GF-D8 (cell line): ENCODE measurements at regions not wholly inside any gene's neighbourhood (a gene's known extent, or its start where the extent isn't known, plus 50 kb on each side); places are given as distances from the start of the nearest gene placed in this dataset.
"Not testable (repeated sequence)": the region's sequence is repeated elsewhere in the genome, so short reads cannot be mapped to it uniquely, and the experiment has no call there.

Experiments used
- DNase-seq: peaks from one replicate; lab custom pipeline; 2025; lab: John Stamatoyannopoulos, UW

DNA sequence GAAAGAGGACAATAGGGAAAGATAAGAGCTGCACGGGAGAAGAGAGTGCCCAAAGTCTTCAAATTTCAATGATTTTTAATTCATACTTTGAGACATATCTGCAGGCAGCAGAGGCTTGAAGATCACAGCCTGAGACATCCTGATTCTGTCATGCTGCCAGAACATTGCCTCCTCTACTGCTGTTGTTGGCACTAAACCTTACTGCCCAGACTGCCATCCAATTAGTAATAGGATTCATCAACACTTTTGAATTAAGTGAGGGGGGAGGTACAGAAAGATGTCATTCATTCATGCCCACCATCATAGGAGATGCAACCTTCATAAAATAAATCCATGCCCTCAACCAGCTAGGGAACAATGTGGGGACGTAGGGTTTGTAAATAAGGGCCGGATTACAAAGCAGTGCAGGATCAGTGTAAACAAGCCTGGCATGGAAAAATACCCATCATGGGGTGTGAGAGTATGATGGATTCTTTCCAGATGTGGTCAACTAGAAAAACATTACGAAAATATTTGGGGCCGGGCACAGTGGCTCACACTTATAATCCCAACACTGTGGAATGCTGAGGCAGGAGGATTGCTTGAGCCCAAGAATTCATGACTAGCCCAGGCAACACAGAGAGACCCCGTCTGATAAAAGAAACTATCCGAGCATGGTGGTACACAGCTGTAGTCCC, 122.1 kb upstream of the DAPK1 start:
- DNase-seq, result no peak

DNA sequence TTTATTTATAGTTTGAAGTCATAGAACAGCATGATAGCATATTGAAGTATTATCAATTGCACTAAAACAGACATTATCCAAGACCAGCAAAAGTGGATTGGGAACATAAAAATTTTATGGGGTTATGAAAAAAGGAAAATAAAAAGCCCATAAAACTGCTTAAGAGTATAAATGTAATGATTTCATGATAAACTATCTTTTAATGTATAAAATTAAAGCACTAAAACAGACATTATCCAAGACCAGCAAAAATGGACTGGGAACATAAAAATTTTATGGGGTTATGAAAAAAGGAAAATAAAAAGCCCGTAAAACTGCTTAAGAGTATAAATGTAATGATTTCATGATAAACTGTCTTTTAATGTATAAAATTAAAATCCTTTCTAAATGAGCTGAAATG, 119.0 kb upstream of the DAPK1 start:
- DNase-seq, result no peak

DNA sequence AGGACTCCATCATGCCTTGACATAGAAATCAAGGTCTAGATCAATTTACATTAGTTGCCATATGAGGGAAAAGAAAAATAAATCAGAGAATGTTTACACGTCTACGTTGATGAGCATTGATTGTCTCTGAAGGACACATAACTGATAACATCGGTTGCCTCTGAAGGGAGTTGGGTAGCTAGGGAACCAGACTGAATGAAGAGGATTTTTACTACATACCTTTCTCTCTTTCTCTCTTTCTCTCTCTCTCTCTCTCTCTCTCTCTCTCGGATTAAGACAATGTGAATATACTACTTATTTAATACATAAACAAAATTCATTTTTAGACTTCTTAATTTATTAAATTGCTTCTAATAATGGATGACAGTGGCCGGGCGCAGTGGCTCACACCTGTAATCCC, 118.4 kb upstream of the DAPK1 start:
- DNase-seq, result no peak

DNA sequence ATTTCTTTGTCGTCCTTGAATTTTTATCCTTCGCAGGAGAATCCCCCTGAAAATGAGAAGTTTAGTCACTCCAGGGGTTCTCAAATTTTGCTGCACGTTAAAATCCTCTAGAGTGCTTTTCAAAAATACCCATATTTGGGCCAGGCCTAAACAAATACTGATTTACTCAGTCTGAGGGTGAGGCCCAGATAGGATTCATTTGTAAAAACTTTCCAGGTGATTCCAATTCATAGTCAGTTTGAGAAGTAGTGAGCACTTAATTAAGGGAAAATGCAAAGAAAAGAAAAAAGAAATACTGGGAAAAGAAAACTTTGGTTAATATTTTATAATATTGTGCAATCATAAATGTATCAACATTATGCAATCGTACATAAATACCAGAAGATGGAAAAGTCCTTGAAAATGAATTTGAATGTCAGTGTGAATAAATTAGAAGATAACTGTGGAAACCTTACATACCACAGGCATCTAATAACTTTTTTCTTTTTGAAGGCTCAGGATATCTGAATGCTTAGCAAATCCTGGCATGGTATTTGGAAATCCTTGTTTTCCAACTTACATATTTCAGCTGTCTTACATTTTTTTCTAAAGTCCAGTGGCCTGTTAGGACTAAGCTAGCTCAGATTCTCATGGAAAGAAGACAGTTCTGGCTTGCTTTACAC, 116.5 kb upstream of the DAPK1 start:
- no peak for DNase-seq

DNA sequence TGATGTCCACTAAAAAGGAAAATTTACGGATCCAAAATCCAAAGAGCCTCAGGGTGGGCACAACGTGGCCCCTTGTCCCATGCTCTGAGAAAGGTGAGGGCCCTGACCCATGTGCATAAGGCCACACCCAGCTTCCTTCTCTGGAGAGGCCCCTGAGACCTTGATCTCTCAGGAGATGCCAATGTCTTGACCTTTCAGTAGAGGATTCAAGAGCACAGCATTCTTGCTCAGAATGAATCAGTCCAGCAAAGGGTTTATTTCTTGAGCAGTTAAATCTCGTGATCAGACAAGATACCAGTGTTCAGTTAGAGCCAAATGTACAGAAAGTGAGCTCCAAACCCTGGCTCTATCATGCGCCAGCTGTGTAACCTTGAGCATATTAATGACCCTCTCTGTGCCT, 115.9 kb upstream of the DAPK1 start:
- DNase-seq, result no peak

DNA sequence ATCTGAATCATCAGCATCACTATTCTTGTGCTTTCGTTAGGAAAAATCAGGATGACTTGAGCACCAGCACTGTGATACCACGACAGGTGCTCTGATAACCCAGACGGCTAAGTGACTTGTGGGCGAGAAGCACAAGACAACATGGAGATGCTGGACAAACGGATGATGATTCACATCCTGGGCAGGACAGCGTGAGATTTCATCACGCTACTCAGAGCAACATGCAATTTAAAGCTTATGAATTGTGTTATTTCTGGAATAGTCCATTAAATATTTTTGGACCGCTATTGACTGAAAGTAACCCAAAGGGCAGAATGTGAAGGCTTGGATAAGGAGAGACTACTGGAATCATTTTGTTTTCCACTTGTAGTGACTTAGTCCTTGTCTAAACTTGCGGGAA, 114.8 kb upstream of the DAPK1 start:
- DNase-seq, result no peak

DNA sequence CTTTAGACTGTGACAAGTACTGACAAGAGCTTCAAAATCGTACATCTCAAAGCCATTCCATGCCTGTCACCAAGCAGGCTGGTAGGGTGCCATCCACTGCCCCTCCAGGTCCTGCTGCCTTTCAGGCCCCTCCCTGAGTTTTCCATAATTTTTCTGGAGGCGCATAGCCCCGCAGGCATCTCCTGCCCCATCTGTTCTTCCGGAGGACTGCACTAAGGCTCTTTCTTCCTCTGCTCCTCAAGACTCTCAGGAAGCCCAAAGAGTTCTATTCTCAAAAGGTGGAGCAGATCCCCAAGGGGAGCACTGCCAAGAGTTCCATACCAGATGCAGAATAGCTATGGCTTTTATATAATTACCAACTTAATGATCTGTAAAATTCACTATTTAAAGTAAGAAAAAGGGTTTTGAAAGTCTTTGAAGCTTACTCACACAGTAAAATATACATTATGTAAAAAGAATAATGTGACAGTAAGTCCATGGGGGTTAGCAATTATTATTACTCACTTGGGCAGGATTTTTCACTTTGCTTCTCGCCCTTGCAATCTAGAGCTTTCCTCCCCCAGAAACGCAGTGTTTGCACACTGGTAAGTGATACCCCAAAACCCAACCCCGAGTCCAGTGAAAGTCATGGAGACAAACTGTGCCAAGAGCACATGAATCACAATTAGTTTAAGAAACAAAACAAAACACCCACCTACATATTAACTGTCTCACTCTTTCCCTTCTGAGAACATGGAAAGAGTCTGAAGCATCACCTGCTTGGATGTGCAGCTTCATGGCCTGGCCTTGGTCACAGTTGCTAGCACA, 114.1 kb upstream of the DAPK1 start:
- no peak for DNase-seq

DNA sequence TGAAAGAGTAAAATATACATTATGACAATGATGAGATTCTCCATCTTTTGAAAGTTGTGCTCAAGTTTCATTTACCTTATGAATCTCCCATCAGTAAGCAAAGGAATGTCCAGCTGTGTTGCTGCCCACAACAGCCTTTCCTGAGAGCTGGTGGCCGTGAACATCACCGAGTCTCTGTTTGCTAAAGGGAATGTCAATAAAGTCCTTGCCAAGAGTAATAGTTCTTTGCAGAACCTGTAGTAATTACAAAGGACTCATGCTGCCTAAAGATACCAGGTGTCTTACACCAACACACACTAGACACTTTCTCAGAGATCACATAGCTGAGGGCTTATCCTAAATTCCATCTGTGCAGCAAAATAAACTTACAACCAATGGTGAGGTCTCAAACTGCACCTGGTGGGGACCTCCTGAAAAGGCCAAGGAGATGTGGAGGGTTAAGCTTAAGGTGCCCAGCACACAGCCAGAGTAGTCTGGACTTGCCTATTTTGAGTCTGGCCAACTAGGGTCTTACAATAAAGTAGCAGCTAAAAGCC, 111.1 kb upstream of the DAPK1 start:
- DNase-seq, result no peak

DNA sequence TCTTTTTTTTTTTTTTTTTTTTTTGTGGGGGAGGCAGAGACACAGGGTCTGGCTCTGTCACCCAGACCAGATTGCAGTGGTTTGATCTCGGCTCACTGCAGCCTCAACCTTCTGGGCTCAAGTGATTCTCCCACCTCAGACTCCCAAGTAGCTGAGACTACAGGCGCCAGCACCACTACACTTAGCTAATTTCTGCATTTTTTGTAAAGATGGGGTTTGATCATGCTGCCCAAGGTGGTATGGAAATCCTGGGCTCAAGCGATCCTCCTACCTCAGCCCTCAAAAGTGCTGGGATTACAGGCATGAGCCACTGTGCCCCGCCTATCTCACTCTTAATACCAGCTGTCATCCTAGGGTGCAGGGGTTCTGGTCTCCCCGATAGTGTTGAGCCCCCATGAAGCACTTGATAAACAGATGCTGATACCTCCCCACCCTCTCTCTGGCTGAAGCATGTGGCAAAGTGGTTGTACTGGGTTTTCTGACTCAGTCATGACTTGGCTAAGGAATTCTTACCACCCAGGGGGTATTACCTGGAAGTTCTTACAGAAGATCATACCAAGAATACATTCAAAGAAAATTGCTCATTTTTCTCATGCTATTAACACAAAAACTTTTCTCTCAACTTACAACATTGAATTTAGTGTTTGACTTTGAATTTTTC, 110.2 kb upstream of the DAPK1 start:
- DNase-seq, result no peak

DNA sequence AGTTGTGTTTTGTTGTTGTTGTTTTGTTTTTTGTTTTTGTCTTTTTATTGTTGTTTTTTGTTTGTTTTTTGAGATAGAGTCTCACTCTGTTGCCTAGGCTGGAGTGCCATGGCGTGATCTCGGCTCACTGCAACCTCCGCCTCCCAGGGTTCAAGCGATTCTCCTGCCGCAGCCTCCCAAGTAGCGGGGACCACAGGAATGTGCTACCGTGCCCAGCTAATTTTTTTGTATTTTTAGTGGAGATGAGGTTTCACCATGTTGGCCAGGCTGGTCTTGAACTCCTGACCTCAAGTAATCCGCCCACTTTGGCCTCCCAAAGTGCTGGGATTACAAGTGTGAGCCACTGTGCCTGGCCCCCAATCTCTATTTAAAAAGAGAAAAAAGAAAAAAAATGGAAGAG, 109.0 kb upstream of the DAPK1 start:
- DNase-seq, result not testable (repeated sequence)

DNA sequence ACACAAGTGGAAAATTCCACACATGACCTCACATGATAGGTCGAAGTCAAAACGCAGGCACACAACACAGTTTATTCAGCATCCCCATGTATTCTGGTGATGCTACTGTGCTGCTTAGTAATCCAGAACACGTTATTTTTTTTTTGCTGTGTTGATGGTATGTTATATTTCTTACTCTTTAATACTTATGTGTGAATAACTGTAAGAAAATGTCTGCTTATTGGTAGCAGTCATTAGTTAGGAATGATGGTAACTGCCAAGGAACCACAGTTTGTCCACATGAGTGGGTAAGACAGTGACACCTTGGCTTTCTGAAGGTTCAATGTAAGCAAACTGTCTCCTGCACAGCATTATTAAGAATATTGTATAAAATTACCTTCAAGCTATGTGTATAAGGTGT, 107.7 kb upstream of the DAPK1 start:
- DNase-seq, result no peak

DNA sequence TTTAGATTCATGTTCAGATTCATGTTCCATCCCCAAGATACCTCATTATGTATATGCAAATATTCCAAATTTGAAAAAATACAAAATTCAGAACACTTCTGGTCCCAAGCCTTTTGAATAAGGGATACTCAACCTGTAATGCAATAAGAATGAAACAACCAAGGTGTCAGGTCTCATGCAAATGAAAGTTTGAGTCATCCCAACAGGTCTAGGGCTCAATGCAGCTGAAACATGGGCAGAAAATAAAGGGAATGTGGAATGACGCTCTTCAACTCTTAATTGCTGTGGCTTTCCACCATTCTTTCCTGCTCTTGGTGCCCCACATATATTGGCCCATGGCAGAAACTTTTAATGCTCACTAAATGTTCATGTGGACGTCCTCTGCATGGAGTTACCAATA, 107.3 kb upstream of the DAPK1 start:
- DNase-seq, result no peak

DNA sequence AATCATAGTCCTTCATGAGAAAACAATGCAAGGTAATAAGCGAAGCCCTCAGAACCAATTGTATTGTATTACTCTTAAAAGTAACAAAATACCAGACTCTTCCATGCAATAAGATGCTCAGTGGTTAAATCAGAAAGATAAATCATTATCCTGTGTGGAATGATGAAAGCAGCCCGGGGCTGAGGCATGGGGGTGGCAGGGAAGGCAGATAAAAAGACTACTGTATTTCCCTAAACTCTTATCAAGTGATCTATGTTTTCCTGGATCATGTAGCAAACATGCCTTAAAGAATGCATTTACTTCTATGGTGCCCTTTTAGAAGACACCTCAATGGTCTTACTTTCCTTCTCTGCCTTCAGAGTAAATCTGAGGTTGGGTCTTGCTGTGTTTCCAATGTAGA, 105.6 kb upstream of the DAPK1 start:
- DNase-seq, result no peak

DNA sequence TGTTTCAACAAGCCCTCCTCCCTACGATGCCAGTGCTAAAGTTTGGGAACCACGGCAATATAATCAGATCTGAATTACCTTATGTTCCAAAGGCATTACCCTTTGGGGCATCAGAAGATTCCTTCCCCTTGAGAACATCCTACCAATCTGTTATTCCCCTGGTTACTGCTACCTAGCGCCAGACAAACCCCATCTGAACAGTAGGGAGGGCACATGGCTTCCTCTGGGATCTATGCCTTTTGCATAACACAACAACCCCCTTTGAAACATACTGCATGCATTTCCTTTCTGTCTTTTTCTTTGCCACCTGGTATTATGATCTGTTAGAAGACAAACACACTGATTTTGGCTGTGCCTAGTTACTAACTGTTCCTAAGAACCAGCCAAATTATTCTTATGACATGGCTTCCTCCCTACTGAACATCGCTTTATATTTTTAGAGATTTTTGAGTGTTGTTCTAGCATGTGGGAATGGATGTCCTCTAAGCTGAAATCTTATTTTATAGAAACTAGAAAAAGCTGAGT, 103.9 kb upstream of the DAPK1 start:
- DNase-seq, result no peak

DNA sequence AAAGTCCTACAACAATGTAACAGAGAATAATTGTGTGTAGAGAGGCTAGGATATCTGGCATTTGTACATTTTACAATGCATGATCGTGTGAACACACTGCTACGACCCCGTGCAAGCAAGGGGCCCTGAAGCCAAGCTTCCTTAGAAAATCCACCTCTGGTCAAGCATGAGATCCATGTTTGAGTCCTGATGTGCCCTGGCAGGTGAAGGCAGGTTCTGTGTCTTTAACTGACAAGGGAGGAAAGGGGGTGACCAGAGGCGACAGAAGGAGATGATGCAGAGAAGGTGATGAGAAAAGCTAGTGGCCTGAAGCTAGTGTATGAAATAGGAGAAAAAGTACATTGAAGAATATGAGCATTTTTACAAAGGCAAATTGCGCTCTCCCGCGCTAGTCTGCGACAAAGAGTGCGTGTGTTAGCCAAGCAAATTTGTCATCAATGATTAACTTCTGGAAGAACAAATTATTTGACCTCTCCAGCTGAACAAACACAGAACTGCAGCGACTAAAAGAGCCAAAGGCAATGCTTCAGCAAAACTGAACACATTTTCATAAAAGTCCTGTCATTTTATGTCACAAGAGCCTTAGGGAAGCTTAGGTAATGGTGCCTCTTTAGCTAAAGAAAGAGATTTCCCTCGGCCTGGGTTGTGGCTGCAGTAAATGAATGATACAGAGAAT, 101.7 kb upstream of the DAPK1 start:
- no peak for DNase-seq

DNA sequence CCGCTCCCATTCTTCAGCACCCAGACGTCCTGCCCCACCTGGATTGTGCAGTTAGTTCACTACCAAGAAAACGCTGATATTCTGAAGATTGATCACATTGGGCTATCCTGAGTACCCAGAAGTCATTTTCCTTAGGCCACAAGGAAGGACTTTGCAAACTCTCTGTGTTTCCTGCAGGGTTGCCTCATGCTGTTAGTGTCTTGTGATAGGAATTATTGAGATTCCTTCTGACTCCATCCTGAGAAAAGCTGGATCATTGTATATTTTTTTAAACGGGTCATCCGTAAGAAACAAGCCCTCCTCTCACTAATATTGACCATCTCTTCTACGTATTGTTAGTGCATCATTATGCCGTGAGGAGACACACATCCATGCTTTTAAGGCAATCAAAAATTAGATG, 96.0 kb upstream of the DAPK1 start:
- DNase-seq, result no peak

DNA sequence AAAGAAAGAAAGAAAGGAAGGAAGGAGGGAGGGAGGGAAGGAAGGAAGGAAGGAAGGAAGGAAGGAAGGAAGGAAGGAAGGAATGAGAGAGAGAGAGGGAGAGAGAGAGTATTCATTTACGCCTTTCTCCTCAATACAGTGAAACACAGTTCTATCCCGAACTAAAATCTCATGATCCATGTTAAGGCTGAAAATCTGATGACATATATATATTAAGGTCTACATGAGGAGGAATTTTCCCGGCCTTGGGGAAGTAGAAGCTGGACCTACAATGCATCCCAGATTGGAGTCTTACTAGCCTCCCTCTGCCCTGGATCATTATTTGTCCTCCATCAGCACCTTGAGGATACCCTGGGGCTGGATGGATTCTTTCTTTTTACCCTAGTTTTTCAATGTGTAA, 95.1 kb upstream of the DAPK1 start:
- DNase-seq, result no peak

DNA sequence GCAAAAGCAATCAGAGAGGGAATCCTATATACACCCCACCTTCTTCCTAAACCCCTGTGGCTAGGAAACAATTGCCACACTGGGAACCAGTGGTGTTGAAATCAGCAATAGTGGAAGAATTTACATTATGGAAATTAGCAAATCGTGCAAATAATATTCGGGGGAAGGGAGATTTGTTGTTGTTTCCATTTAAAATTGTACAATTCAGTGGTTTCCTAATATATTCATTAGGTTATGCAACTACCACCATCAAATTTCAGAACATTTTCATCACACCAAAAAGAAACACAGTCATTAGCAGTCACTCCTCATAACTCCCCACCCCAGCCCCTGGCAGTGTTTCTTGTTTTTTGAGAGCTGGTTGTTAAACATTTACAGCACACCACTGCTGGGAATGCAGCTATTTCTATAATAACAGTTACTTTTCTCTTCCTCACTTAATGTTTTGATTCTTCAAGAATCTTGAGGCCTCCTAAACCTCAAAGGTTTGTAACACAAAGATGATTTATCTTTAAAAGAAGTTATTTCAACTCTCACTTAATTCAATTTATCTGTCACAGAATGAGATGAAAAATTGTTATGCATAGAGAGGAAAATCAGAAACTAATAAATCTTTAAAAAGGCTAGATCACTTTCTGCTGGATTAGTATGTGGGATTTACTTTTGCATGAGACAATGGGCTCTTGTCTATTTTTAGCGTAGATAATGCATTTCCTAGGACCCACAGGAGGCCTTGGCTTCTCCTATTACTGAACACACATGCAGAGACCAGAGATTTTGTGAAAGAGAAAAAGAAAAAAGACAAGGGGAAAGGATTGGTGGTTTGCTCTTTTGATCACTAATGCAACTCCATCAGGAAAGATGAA, 91.8 kb upstream of the DAPK1 start:
- DNase-seq, result no peak

DNA sequence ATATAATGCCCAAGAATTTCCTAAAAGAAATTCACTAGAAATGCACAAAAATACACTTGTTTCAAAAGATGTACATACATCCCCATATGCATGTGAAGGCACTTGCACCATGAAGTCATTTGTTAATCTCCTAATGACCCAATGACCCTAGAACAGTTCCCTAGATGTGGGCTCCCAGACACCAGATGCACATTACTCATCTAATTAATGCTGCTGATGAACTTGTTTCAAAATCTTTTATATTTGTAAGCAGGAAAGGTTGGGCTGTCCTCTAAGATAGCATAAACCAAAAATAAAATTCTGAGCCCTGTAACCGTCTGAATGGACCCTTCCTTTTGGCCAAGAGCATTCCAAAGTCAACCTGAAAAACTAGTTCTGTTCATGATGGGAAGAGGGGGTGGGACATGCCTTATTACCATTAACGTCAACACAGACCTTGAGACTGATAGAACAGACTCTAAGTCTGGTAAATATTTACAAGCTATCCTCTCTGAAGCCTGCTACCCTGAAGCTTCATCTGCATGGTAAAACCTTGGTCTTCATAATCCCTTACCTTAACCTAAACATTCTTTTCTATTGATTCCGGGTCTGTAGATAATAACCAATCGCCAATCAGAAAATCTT, 91.0 kb upstream of the DAPK1 start:
- DNase-seq, result no peak
